HepG2 (cell line): ENCODE measurements at regions not wholly inside any gene's neighbourhood (a gene's known extent, or its start where the extent isn't known, plus 50 kb on each side); places are given as distances from the start of the nearest gene placed in this dataset.

ENCODE experiments used
- AGO2 ChIP-seq: fragments of 200-400 bp; formaldehyde crosslinking; optimal IDR thresholded peaks from 2 replicates; pipeline ENCODE3; 2017; ENCODE audit warnings: mild to moderate bottlenecking, low read depth, low read length, moderate library complexity
- CENPBD1 ChIP-seq: sonication (generic); formaldehyde crosslinking; IDR thresholded peaks from 2 replicates; pipeline ENCODE4 v1.8.0; 2022; ENCODE audit warnings: missing genetic modification reagents, low read depth, mild to moderate bottlenecking, borderline replicate concordance
- CTCF ChIP-seq: sonication (generic); formaldehyde crosslinking; IDR thresholded peaks from 2 replicates; pipeline ENCODE4 v1.5.0; 2020; ENCODE audit warnings: mild to moderate bottlenecking, missing genetic modification reagents, moderate library complexity
- FOSL1 ChIP-seq: sonication (generic); formaldehyde crosslinking; IDR thresholded peaks from 2 replicates; pipeline ENCODE4 v1.9.0; 2021; ENCODE audit warnings: missing genetic modification reagents, borderline replicate concordance
- JUND ChIP-seq: sonication (generic); formaldehyde crosslinking; IDR thresholded peaks from 2 replicates; pipeline ENCODE4 v1.8.0; 2022; ENCODE audit warnings: mild to moderate bottlenecking, missing genetic modification reagents
- MTA3 ChIP-seq: sonication (generic); formaldehyde crosslinking; IDR thresholded peaks from 2 replicates; pipeline ENCODE4 v1.4.0; 2020; ENCODE audit warnings: missing genetic modification reagents
- NR2C2 ChIP-seq: sonication (generic); formaldehyde crosslinking; IDR thresholded peaks from 2 replicates; pipeline ENCODE4 v1.4.0; 2020; ENCODE audit warnings: missing genetic modification reagents, mild to moderate bottlenecking, moderate library complexity, borderline replicate concordance
- NR2F1 ChIP-seq, 2 experiments: fragments of 450-650 bp in 1 of 2; formaldehyde crosslinking in 1 of 2; IDR thresholded peaks; 2 replicates each; pipeline versions ENCODE4 v1.5.0 to v1.6.1; 2016 to 2020; ENCODE audit warnings: mild to moderate bottlenecking in 1 of 2, missing compliant biosample characterization in 1 of 2, missing genetic modification reagents in 1 of 2, moderate library complexity in 1 of 2
- REXO4 ChIP-seq: sonication (generic); formaldehyde crosslinking; IDR thresholded peaks from 2 replicates; pipeline ENCODE4 v1.8.0; 2022; ENCODE audit warnings: missing genetic modification reagents, mild to moderate bottlenecking, borderline replicate concordance
- RFX1 ChIP-seq: fragments of 450-650 bp; IDR thresholded peaks from 2 replicates; pipeline ENCODE4 v1.6.1; 2017
- SKIL ChIP-seq: sonication (generic); formaldehyde crosslinking; IDR thresholded peaks from 2 replicates; pipeline ENCODE4 v1.8.0; 2022; ENCODE audit warnings: missing genetic modification reagents, mild to moderate bottlenecking, moderate library complexity, borderline replicate concordance
- ZBTB33 ChIP-seq: sonication (generic); formaldehyde crosslinking; IDR thresholded peaks from 2 replicates; pipeline ENCODE4 v1.4.0; 2020; ENCODE audit warnings: missing genetic modification reagents

GRCh38 chr22:20652130-20652529, 121.8 kb upstream of the SERPIND1 start:
- TF ChIP-seq NR2F1 (CRISPR knock-in tag; IDR thresholded peaks at IDR 0.05) (no peak), CTCF (CRISPR knock-in tag) (no peak), AGO2 (no peak), JUND (CRISPR knock-in tag) (no peak), NR2C2 (CRISPR knock-in tag) (no peak), RFX1 (no peak), ZBTB33 (CRISPR knock-in tag) (no peak), SKIL (CRISPR knock-in tag) (no peak), FOSL1 (no peak), REXO4 (no peak), CENPBD1 (CRISPR knock-in tag) (no peak), MTA3 (no peak)
